GM19099 (cell line): ENCODE measurements at regions not wholly inside any gene's neighbourhood (a gene's known extent, or its start where the extent isn't known, plus 50 kb on each side); places are given as distances from the start of the nearest gene placed in this dataset.

Experiments used
- POLR2A ChIP-seq: IDR thresholded peaks from 3 replicates; pipeline ENCODE4 v1.6.1; 2011; ENCODE audit warnings: low read depth; ENCODE audit not compliant: insufficient read length; ENCODE audit errors: extremely low read depth

- no peak for TF ChIP-seq POLR2A
Measured at GRCh38 chr10:107740962-107741690, 576.6 kb upstream of the SORCS1 start.

DNA sequence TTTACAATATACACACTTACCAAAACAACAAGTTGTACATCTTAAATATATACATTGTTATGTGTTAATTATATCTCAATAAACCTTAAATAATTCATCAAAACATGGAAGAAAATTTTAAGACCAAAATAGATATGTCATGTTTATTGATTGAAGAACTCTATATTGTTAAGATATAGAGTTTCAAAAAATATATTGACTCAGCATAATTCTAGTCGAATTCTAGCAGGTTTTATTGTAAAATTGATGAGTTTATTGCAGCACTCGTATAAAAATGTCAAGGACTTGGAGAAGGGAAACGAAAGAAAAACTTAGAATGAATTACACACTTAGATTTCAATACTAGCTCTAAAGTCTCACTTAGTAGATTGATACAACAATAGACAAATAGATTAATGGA is 575.4 kb upstream of the SORCS1 start:
- TF ChIP-seq POLR2A, result no peak

GRCh38 chr10:107733328-107734130 is 569.0 kb upstream of the SORCS1 start:
- no peak for TF ChIP-seq POLR2A

DNA sequence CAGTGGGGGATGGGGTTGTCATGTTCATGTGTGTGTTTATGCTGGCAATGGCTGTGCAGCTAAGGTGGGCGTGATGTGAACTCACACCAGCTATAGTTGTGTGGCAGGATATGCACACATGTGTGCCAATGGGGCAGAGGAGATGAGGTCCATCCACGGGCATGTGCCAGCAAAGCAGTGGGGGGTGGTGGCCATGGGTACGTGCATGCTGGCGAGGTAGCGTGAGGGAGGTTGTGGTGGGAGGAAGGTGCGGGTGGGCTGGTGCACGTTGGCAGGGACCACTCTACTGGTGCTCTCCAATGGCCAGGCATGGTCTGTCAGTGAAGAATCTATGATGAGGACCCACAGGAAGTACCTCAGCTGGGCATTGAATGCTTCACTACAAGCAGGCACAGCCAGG is 567.5 kb upstream of the SORCS1 start:
- TF ChIP-seq POLR2A, result no peak

DNA sequence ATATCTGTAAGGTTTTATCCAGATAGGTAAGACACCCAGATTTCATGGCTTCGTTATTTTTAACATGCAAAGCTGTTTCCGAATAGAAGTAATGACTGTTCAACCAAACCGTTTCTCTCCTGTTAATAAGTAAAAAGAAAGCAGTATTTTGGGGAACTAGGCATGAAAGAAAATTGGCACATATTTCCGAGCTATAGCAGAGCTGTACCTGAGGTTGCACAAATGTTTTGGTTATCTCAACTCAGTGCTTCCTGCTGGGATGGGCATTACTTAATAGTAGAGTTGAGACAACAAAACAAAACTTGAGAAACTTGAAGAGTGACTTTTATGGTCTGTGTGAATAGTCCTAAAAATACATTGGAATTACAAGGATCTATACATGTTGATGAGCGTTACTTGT is 564.3 kb upstream of the SORCS1 start:
- no peak for TF ChIP-seq POLR2A

GRCh38 chr10:107727767-107728317 is 563.3 kb upstream of the SORCS1 start:
- TF ChIP-seq POLR2A, result no peak

- TF ChIP-seq POLR2A, result no peak
Measured at GRCh38 chr10:107718864-107719263, 554.4 kb upstream of the SORCS1 start.

GRCh38 chr10:107717046-107717445 is 552.5 kb upstream of the SORCS1 start:
- TF ChIP-seq POLR2A, result no peak

DNA sequence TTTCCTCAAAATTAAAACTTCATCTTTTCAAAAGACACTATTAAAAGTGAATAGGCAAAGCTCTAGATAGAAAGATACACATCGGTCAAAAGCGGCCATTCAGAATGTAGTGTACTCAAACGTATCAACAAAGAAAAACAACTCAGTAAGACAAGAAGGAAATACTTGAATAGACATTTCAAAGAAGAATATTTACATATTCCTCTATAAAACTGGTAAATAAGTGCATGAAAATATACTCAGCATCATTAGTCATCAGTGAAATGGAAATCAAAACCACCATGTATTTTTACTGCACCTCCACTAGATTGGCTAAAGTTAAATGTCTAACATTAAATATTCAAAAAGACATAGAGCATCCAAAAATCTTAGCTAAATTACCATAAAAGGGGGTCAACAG is 551.1 kb upstream of the SORCS1 start:
- TF ChIP-seq POLR2A, result no peak

DNA sequence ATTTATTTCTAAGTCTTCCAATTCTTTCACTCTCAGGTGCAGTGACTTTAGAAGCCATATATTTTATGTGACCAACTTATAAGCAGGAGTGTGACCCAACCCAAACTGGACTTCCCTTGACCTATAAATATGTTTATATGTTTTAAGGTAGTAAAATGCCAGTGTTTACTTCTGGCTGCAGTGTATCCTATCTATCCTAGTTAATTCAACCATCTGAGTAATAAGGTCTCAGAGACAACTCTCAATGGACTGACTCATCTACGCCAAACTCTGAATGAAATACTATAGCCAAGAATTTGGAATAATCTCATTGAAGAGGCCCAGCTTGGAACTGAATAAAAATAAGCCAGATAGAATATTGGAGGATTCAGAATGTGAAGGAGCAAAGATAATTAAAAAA is 544.5 kb upstream of the SORCS1 start:
- TF ChIP-seq POLR2A, result no peak

GRCh38 chr10:107706096-107706725 is 541.7 kb upstream of the SORCS1 start:
- TF ChIP-seq POLR2A, result no peak

GRCh38 chr10:107701943-107702342 is 537.4 kb upstream of the SORCS1 start:
- TF ChIP-seq POLR2A, result no peak

GRCh38 chr10:107692072-107692471 is 527.6 kb upstream of the SORCS1 start:
- TF ChIP-seq POLR2A, result no peak

DNA sequence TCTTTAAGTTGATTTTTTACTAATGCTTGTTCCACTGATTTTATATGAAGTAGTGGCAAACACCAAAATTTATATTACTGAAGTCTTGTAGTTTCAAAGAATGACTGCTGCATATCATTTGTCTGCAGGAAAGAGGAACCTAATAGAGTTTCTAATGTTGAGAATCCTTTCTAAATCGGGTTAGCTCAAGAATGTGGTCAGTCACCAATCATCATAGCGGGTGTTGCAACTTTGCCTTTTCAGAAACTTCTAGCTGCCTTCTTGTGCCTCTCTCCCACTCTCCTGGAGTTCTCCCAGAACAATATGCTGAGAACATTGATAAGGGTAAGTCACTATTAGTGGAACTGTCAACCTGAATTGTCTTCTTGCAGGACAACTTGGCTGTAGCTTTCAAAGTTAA is 524.8 kb upstream of the SORCS1 start:
- no peak for TF ChIP-seq POLR2A

DNA sequence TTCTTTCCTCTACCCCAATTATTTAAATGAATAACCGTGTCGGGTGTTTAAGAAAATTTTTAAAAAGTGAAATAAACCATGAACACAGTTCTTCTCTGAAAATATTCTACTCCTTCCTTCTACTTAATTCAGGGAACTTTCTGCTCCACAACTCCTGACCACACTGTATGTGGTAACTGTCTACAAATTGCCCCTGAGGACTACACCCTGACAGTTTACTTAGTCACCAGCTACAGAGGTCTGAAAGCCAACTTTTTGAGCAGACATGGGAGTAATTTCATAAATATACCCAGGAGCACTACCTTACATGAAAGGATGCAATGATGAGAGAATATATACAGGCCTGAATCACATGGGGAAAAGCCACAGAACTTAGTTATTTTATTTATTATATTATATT is 523.2 kb upstream of the SORCS1 start:
- no peak for TF ChIP-seq POLR2A
